T-cell (primary cell): ENCODE measurements at regions not wholly inside any gene's neighbourhood (a gene's known extent, or its start where the extent isn't known, plus 50 kb on each side); places are given as distances from the start of the nearest gene placed in this dataset.

Experiments used
- ATAC-seq, 4 experiments: fragments of 200-7000 bp in 3 of 4; fragments of 150-1000 bp in 1 of 4; cut with Tn5 transposase; replicated peaks in 1 of 4; 1 replicate in 3 of 4; 2 replicates in 1 of 4; pipeline ENCODE4 v1.10.0; 2021; ENCODE audit warnings: moderate library complexity in 3 of 4, mild to moderate bottlenecking in 2 of 4, moderate number of reproducible peaks in 1 of 4
- CTCF ChIA-PET, 2 donors: fragments of 300-600 bp; sonication (Branson Sonifier 250); formaldehyde crosslinking; loops; one replicate each; lab custom pipeline; 2022; ENCODE audit warnings: antibody characterized with exemption in 2 of 2; lab: Charles Lee
- POLR2A ChIA-PET, 2 donors: fragments of 300-600 bp; sonication (Branson Sonifier 250); formaldehyde crosslinking; loops; one replicate each; lab custom pipeline; 2022; ENCODE audit warnings: antibody characterized with exemption in 2 of 2; lab: Charles Lee
- DNase-seq, 35 experiments: peaks; one replicate each; pipeline versions ENCODE4 v3.0.0 to v3.0.0-alpha.2; 2013 to 2023
- H3K27ac ChIP-seq: one replicate; pipeline ENCODE4 v1.5.1; 2013; ENCODE audit warnings: low read length
- H3K27me3 ChIP-seq, 2 experiments: replicated peaks in 1 of 2; 1 replicate in 1 of 2; 2 replicates in 1 of 2; pipeline versions ENCODE4 v1.6.1 to v1.7.0; 2013; ENCODE audit warnings: low read length in 1 of 2, mixed read lengths in 1 of 2; ENCODE audit not compliant: control insufficient read depth in 2 of 2, insufficient read depth in 2 of 2; ENCODE audit errors: extremely low read depth in 1 of 2
- H3K36me3 ChIP-seq, 2 donors: 1 replicate in 1 of 2; 2 replicates in 1 of 2; pipeline versions ENCODE4 v1.6.1 to v1.7.0; 2013; ENCODE audit warnings: low read length in 1 of 2; ENCODE audit not compliant: control insufficient read depth in 2 of 2, insufficient read depth in 1 of 2; ENCODE audit errors: extremely low read depth in 1 of 2
- H3K4me1 ChIP-seq, 2 experiments: 1 replicate in 1 of 2; 2 replicates in 1 of 2; pipeline versions ENCODE4 v1.6.1 to v1.7.0; 2013; ENCODE audit warnings: low read length in 2 of 2, mixed read lengths in 1 of 2; ENCODE audit not compliant: insufficient read depth in 2 of 2, control insufficient read depth in 1 of 2; ENCODE audit errors: extremely low read depth in 1 of 2
- H3K4me3 ChIP-seq, 2 donors: 1 replicate in 1 of 2; 2 replicates in 1 of 2; pipeline versions ENCODE4 v1.5.1 to v1.7.0; 2013; ENCODE audit warnings: mild to moderate bottlenecking in 2 of 2, low read length in 1 of 2, moderate library complexity in 1 of 2; ENCODE audit not compliant: control insufficient read depth in 1 of 2; ENCODE audit errors: extremely low read depth in 1 of 2
- H3K9me3 ChIP-seq: 2 replicates; pipeline ENCODE4 v1.7.0; 2013
- H3K27ac Mint-ChIP-seq, 2 donors: one replicate each; pipeline ENCODE4 v1.8.0; 2020 to 2021; ENCODE audit warnings: mild to moderate bottlenecking in 2 of 2, mixed read lengths in 2 of 2
- H3K27me3 Mint-ChIP-seq, 2 donors: one replicate each; pipeline ENCODE4 v1.8.0; 2021 to 2022; ENCODE audit warnings: mixed read lengths in 2 of 2
- H3K36me3 Mint-ChIP-seq: one replicate; pipeline ENCODE4 v1.8.0; 2021; ENCODE audit warnings: mixed read lengths
- H3K4me1 Mint-ChIP-seq, 3 donors: one replicate each; pipeline ENCODE4 v1.8.0; 2020 to 2022; ENCODE audit warnings: mixed read lengths in 3 of 3, mild to moderate bottlenecking in 1 of 3
- H3K4me3 Mint-ChIP-seq, 3 donors: one replicate each; pipeline ENCODE4 v1.8.0; 2020 to 2022; ENCODE audit warnings: mild to moderate bottlenecking in 3 of 3, mixed read lengths in 3 of 3, moderate library complexity in 3 of 3
- H3K9me3 Mint-ChIP-seq, 3 donors: one replicate each; pipeline ENCODE4 v1.8.0; 2020 to 2022; ENCODE audit warnings: mixed read lengths in 3 of 3
- WGBS: methylation state at CpG from one replicate; pipeline ENCODE4 v1.1.5; 2013; ENCODE audit warnings: missing lambda C conversion rate; ENCODE audit not compliant: insufficient coverage; 5-methylcytosine and 5-hydroxymethylcytosine counted together

- no peaks in the 10 kb centered on the region for H3K9me3 Mint-ChIP-seq
- no peaks in the 10 kb centered on the region for H3K9me3 ChIP-seq
- H3K36me3 ChIP-seq = no peaks in the 10 kb centered on the region
- H3K36me3 Mint-ChIP-seq = no peaks in the 10 kb centered on the region
- no peak overlapping the region for H3K4me3 ChIP-seq
- ChIA-PET POLR2A (no interaction called here), CTCF (no interaction called here)
- ATAC-seq (no peak), DNase-seq (no peak)
- no peaks in the 10 kb centered on the region for H3K27me3 Mint-ChIP-seq
- no peak overlapping the region for H3K27ac Mint-ChIP-seq
- no peaks in the 10 kb centered on the region for H3K27me3 ChIP-seq
- no peaks in the 10 kb centered on the region for H3K4me1 Mint-ChIP-seq
- H3K4me1 ChIP-seq = no peaks in the 10 kb centered on the region
- no peak overlapping the region for H3K4me3 Mint-ChIP-seq
- no peak overlapping the region for H3K27ac ChIP-seq
These were observed 123.2 kb upstream of the OTX2 start for GRCh38 chr14:56933446-56933845.

- Histone ChIP-seq H3K27me3 (peaks cover 0 to 7% of the 10 kb centered on the region in 2 experiments), H3K4me3 (no peak overlapping the region), H3K4me1 (no peaks in the 10 kb centered on the region), H3K9me3 (no peaks in the 10 kb centered on the region), H3K27ac (no peak overlapping the region), H3K36me3 (no peaks in the 10 kb centered on the region)
- Mint-ChIP-seq H3K36me3 (no peaks in the 10 kb centered on the region), H3K27me3 (peaks cover 0 to 6% of the 10 kb centered on the region in 2 donors), H3K9me3 (peaks cover 3 to 4% (median 3%) of the 10 kb centered on the region in 3 donors), H3K4me3 (no peak overlapping the region), H3K4me1 (no peaks in the 10 kb centered on the region), H3K27ac (no peak overlapping the region)
- ChIA-PET CTCF (no interaction called here), POLR2A (no interaction called here)
- WGBS = no CpG with 5 or more reads among the region's 3 CpGs
- ATAC-seq = no peak
- DNase-seq = no peak
These were observed 108.7 kb upstream of the OTX2 start for GRCh38 chr14:56918849-56919574.

GRCh38 chr14:56905282-56905681 lies 95.0 kb upstream of the OTX2 start:
- ATAC-seq = no peak
- Mint-ChIP-seq H3K36me3 (no peaks in the 10 kb centered on the region), H3K9me3 (peaks cover 0 to 9% (median 0%) of the 10 kb centered on the region in 3 donors), H3K27me3 (peaks cover 0 to 9% of the 10 kb centered on the region in 2 donors), H3K4me3 (no peak overlapping the region), H3K27ac (no peak overlapping the region), H3K4me1 (no peaks in the 10 kb centered on the region)
- Histone ChIP-seq H3K4me1 (no peaks in the 10 kb centered on the region), H3K36me3 (no peaks in the 10 kb centered on the region), H3K27me3 (peaks cover 0 to 2% of the 10 kb centered on the region in 2 experiments), H3K9me3 (no peaks in the 10 kb centered on the region), H3K27ac (no peak overlapping the region), H3K4me3 (no peak overlapping the region)
- WGBS = 24% methylated on average over 3 of the region's 5 CpGs
- CTCF ChIA-PET = no interaction called here
- POLR2A ChIA-PET = no interaction called here
- DNase-seq = no peak

GRCh38 chr14:56903304-56903969 lies 93.2 kb upstream of the OTX2 start:
- DNase-seq (no peak), ATAC-seq (no peak)
- Histone ChIP-seq H3K9me3 (no peaks in the 10 kb centered on the region), H3K36me3 (no peaks in the 10 kb centered on the region), H3K27ac (no peak overlapping the region), H3K27me3 (peaks cover 0 to 2% of the 10 kb centered on the region in 2 experiments), H3K4me3 (no peak overlapping the region), H3K4me1 (no peaks in the 10 kb centered on the region)
- H3K4me3 Mint-ChIP-seq = no peak overlapping the region
- no peaks in the 10 kb centered on the region for H3K36me3 Mint-ChIP-seq
- CTCF ChIA-PET = no interaction called here
- peaks cover 0 to 11% of the 10 kb centered on the region in 2 donors for H3K27me3 Mint-ChIP-seq
- H3K27ac Mint-ChIP-seq = no peak overlapping the region
- H3K9me3 Mint-ChIP-seq = peaks cover 0 to 9% (median 0%) of the 10 kb centered on the region in 3 donors
- POLR2A ChIA-PET = no interaction called here
- no CpG with 5 or more reads among the region's 6 CpGs for WGBS
- no peaks in the 10 kb centered on the region for H3K4me1 Mint-ChIP-seq

- POLR2A ChIA-PET = no interaction called here
- Histone ChIP-seq H3K27ac (no peak overlapping the region), H3K4me3 (no peak overlapping the region), H3K9me3 (no peaks in the 10 kb centered on the region), H3K36me3 (no peaks in the 10 kb centered on the region), H3K27me3 (peaks cover 1 to 2% of the 10 kb centered on the region in 2 experiments), H3K4me1 (no peaks in the 10 kb centered on the region)
- no peak for ATAC-seq
- 87% methylated on average over 6 of the region's 6 CpGs for WGBS
- no peak for DNase-seq
- Mint-ChIP-seq H3K27me3 (peaks cover 0 to 16% of the 10 kb centered on the region in 2 donors), H3K4me1 (no peaks in the 10 kb centered on the region), H3K36me3 (no peaks in the 10 kb centered on the region), H3K4me3 (no peak overlapping the region), H3K27ac (no peak overlapping the region), H3K9me3 (peaks cover 0 to 9% (median 0%) of the 10 kb centered on the region in 3 donors)
- CTCF ChIA-PET = no interaction called here
These were observed 92.1 kb upstream of the OTX2 start for GRCh38 chr14:56902385-56902784.

- Histone ChIP-seq H3K9me3 (no peaks in the 10 kb centered on the region), H3K36me3 (no peaks in the 10 kb centered on the region), H3K4me3 (no peak overlapping the region), H3K27ac (no peak overlapping the region), H3K4me1 (no peaks in the 10 kb centered on the region), H3K27me3 (peaks cover 2 to 5% of the 10 kb centered on the region in 2 experiments)
- Mint-ChIP-seq H3K27ac (no peak overlapping the region), H3K9me3 (peaks cover 0 to 8% (median 0%) of the 10 kb centered on the region in 3 donors), H3K36me3 (no peaks in the 10 kb centered on the region), H3K4me1 (no peaks in the 10 kb centered on the region), H3K27me3 (peaks cover 2 to 21% of the 10 kb centered on the region in 2 donors), H3K4me3 (no peak overlapping the region)
- ChIA-PET CTCF (interaction anchor here in 1 of 2 donors (0.6 kb wide), 1 partner anchor 16 kb away, joined by 3 read pairs; no protein-coding TSS in a partner anchor), POLR2A (no interaction called here)
- WGBS = no CpG with 5 or more reads among the region's 6 CpGs
- no peak for DNase-seq
- ATAC-seq = no peak
These were observed 90.4 kb upstream of the OTX2 start for GRCh38 chr14:56900726-56901125.
